B cell (primary cell): ENCODE measurements at regions not wholly inside any gene's neighbourhood (a gene's known extent, or its start where the extent isn't known, plus 50 kb on each side); places are given as distances from the start of the nearest gene placed in this dataset.

Source experiments
- ATAC-seq: fragments of 200-7000 bp; cut with Tn5 transposase; one replicate; pipeline ENCODE4 v1.10.0; 2021; ENCODE audit warnings: low read depth, mild to moderate bottlenecking, moderate number of reproducible peaks, moderate library complexity
- CTCF ChIA-PET: fragments of 350-600 bp; sonication (Branson Sonifier 250); formaldehyde crosslinking; loops from one replicate; lab custom pipeline; 2021; ENCODE audit warnings: antibody characterized with exemption, inconsistent platforms; lab: Charles Lee
- POLR2A ChIA-PET: fragments of 350-600 bp; sonication (Branson Sonifier 250); formaldehyde crosslinking; loops from one replicate; lab custom pipeline; 2021; ENCODE audit warnings: antibody characterized with exemption; lab: Charles Lee
- DNase-seq: peaks from one replicate; pipeline ENCODE4 v3.0.0; 2013
- H2AFZ ChIP-seq: 2 replicates; pipeline ENCODE4 v1.6.1; 2012; ENCODE audit warnings: mild to moderate bottlenecking, low read depth, low read length; ENCODE audit not compliant: insufficient read depth, poor library complexity, severe bottlenecking
- H3K27ac ChIP-seq, 2 donors: 1 replicate in 1 of 2; 2 replicates in 1 of 2; pipeline ENCODE4 v1.5.1; 2012 to 2013; ENCODE audit warnings: low read length in 2 of 2, mild to moderate bottlenecking in 2 of 2, moderate library complexity in 1 of 2
- H3K27me3 ChIP-seq, 4 experiments: fragments of 200-600 bp in 1 of 4; sonication (generic) in 1 of 4; replicated peaks in 1 of 4; 1 replicate in 2 of 4; 2 replicates in 2 of 4; pipeline versions ENCODE4 v1.6.1 to v1.7.0; 2013 to 2016; ENCODE audit warnings: low read length in 3 of 4, mild to moderate bottlenecking in 2 of 4, mixed read lengths in 1 of 4, moderate library complexity in 1 of 4; ENCODE audit not compliant: insufficient read depth in 4 of 4, control insufficient read depth in 3 of 4; ENCODE audit errors: control extremely low read depth in 1 of 4
- H3K36me3 ChIP-seq, 2 experiments: replicated peaks in 1 of 2; 1 replicate in 1 of 2; 2 replicates in 1 of 2; pipeline versions ENCODE4 v1.6.1 to v1.7.1; 2013; ENCODE audit warnings: low read length in 1 of 2; ENCODE audit not compliant: insufficient read depth in 2 of 2, control insufficient read depth in 1 of 2; ENCODE audit errors: control extremely low read depth in 1 of 2, extremely low read depth in 1 of 2
- H3K4me1 ChIP-seq, 2 donors: fragments of 200-600 bp in 1 of 2; sonication (generic) in 1 of 2; 1 replicate in 1 of 2; 2 replicates in 1 of 2; pipeline versions ENCODE4 v1.5.1 to v1.6.1; 2013 to 2017; ENCODE audit warnings: low read length in 2 of 2; ENCODE audit not compliant: control insufficient read depth in 2 of 2, insufficient read depth in 2 of 2
- H3K4me2 ChIP-seq: replicated peaks from 2 replicates; pipeline ENCODE3; 2012; ENCODE audit warnings: mild to moderate bottlenecking, low read depth, low read length; ENCODE audit not compliant: poor library complexity, severe bottlenecking
- H3K4me3 ChIP-seq, 5 experiments: fragments of 200-600 bp in 1 of 5; sonication (generic) in 1 of 5; 1 replicate in 3 of 5; 2 replicates in 2 of 5; pipeline versions ENCODE4 v1.5.1 to v1.7.0; 2011 to 2016; ENCODE audit warnings: low read length in 4 of 5, mild to moderate bottlenecking in 4 of 5, low read depth in 2 of 5, control low read depth in 1 of 5, moderate library complexity in 1 of 5; ENCODE audit not compliant: insufficient read depth in 1 of 5; ENCODE audit errors: control extremely low read depth in 1 of 5, extremely low read depth in 1 of 5
- H3K79me2 ChIP-seq: fragments of 200-600 bp; sonication (generic); one replicate; pipeline ENCODE4 v1.6.0; 2016; ENCODE audit warnings: low read length; ENCODE audit not compliant: control insufficient read depth, insufficient read depth
- H3K9ac ChIP-seq: fragments of 200-600 bp; sonication (generic); 2 replicates; pipeline ENCODE4 v1.6.1; 2017; ENCODE audit warnings: mild to moderate bottlenecking, low read length, moderate library complexity
- H3K9me3 ChIP-seq, 3 donors: one replicate each; pipeline versions ENCODE4 v1.6.1 to v1.7.1; 2013; ENCODE audit warnings: low read length in 2 of 3; ENCODE audit not compliant: control insufficient read depth in 2 of 3, insufficient read depth in 1 of 3; ENCODE audit errors: control extremely low read depth in 1 of 3
- H4K20me1 ChIP-seq: 2 replicates; pipeline ENCODE4 v1.6.0; 2012; ENCODE audit warnings: mild to moderate bottlenecking, low read length; ENCODE audit not compliant: insufficient read depth, control insufficient read depth, poor library complexity, severe bottlenecking
- H3K27ac Mint-ChIP-seq: one replicate; pipeline ENCODE4 v1.8.0; 2021; ENCODE audit warnings: mixed read lengths
- H3K27me3 Mint-ChIP-seq: one replicate; pipeline ENCODE4 v1.8.0; 2021; ENCODE audit warnings: mixed read lengths
- H3K4me1 Mint-ChIP-seq: one replicate; pipeline ENCODE4 v1.8.0; 2021; ENCODE audit warnings: mixed read lengths
- H3K4me3 Mint-ChIP-seq: one replicate; pipeline ENCODE4 v1.8.0; 2021; ENCODE audit warnings: mixed read lengths
- H3K9me3 Mint-ChIP-seq: one replicate; pipeline ENCODE4 v1.8.0; 2022; ENCODE audit warnings: mixed read lengths; ENCODE audit not compliant: insufficient read depth
- EZH2 ChIP-seq: IDR thresholded peaks from 2 replicates; pipeline ENCODE4 v1.6.1; 2012; ENCODE audit warnings: borderline replicate concordance, low read depth, mild to moderate bottlenecking, moderate library complexity, low read length; ENCODE audit not compliant: insufficient read depth, poor library complexity, severe bottlenecking
- WGBS: methylation state at CpG from one replicate; pipeline ENCODE4 v1.1.5; 2013; ENCODE audit warnings: missing lambda C conversion rate; ENCODE audit not compliant: insufficient coverage; 5-methylcytosine and 5-hydroxymethylcytosine counted together
- intact Hi-C: fragments of 100-400 bp; cut with micrococcal nuclease; formaldehyde crosslinking; loops from one replicate; pipeline ENCODE4 v1.10.0; 2022
- TF ChIP-seq, protein P1 (sequence below): fragments of 200-600 bp; IDR thresholded peaks from one replicate; pipeline ENCODE4 v1.8.0; 2022; ENCODE audit warnings: antibody characterized with exemption, mild to moderate bottlenecking

DNA sequence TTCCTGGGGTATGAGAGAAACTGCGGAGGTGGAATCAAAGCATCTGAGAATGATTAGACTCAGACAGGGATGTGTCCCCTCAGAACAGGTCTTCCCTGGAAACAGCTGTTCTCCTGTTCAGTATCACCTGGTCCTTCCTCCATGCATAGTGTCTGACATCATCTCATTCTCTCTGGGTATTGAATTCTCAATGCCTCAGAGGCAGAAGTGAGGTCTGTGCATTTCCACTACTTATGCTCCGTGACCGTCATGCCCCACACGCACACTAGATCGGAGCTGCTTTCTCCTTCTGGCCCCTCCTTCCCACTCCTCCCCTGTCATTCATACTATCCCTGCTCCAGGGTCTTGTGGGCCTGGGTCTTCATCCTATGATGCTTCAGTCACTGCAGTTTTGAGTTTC is 61.4 kb upstream of the DAB2IP start:
- CTCF ChIA-PET = no interaction called here
- no peaks in the 10 kb centered on the region for H3K36me3 ChIP-seq
- H2AFZ ChIP-seq = no peak overlapping the region
- H3K9me3 ChIP-seq = no peaks in the 10 kb centered on the region
- peaks cover 0 to 21% (median 1%) of the 10 kb centered on the region in 4 experiments for H3K27me3 ChIP-seq
- 100% methylated on average over 4 of the region's 5 CpGs for WGBS
- no peak overlapping the region for H3K4me3 ChIP-seq
- no peaks in the 10 kb centered on the region for H3K79me2 ChIP-seq
- H3K4me1 Mint-ChIP-seq = no peaks in the 10 kb centered on the region
- no peak overlapping the region for H3K27ac Mint-ChIP-seq
- intact Hi-C loops = no loop called here
- ATAC-seq (no peak), DNase-seq (no peak)
- no peak overlapping the region for H3K4me3 Mint-ChIP-seq
- no peaks in the 10 kb centered on the region for H3K4me1 ChIP-seq
- peaks cover 61% of the 10 kb centered on the region for H3K27me3 Mint-ChIP-seq
- H3K9ac ChIP-seq = no peak overlapping the region
- no peaks in the 10 kb centered on the region for H3K9me3 Mint-ChIP-seq
- no peak overlapping the region for H3K4me2 ChIP-seq
- TF ChIP-seq, protein P1, sequence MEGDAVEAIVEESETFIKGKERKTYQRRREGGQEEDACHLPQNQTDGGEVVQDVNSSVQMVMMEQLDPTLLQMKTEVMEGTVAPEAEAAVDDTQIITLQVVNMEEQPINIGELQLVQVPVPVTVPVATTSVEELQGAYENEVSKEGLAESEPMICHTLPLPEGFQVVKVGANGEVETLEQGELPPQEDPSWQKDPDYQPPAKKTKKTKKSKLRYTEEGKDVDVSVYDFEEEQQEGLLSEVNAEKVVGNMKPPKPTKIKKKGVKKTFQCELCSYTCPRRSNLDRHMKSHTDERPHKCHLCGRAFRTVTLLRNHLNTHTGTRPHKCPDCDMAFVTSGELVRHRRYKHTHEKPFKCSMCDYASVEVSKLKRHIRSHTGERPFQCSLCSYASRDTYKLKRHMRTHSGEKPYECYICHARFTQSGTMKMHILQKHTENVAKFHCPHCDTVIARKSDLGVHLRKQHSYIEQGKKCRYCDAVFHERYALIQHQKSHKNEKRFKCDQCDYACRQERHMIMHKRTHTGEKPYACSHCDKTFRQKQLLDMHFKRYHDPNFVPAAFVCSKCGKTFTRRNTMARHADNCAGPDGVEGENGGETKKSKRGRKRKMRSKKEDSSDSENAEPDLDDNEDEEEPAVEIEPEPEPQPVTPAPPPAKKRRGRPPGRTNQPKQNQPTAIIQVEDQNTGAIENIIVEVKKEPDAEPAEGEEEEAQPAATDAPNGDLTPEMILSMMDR = no peak
- TF ChIP-seq EZH2 = no peak
- no peak overlapping the region for H3K27ac ChIP-seq
- H4K20me1 ChIP-seq = no peaks in the 10 kb centered on the region
- POLR2A ChIA-PET = no interaction called here

DNA sequence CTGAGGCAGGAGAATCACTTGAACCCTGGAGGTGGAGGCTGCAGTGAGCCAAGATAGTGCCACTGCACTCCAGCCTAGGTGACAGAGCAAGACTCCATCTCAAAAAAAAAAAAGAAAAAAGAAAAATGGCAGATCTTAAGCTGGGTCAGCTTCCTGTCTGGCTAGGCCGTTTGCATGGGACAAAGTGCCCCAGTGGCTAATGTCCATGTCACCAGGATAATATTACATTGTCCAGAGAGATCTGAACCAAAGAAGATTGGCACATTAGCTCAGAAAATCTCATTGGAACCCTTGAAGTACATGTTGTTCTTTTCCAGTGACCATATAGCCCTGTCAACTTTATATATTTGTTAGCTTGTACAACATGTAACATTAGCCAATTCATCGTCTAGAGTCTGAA is 59.2 kb upstream of the DAB2IP start:
- Mint-ChIP-seq H3K27ac (no peak overlapping the region), H3K9me3 (peaks cover 2% of the 10 kb centered on the region), H3K27me3 (peaks cover 57% of the 10 kb centered on the region), H3K4me1 (no peaks in the 10 kb centered on the region), H3K4me3 (no peak overlapping the region)
- WGBS = 90% methylated on average over 2 of the region's 2 CpGs
- Histone ChIP-seq H3K9ac (no peak overlapping the region), H3K9me3 (peaks cover under 1 to 3% (median 2%) of the 10 kb centered on the region in 3 donors), H4K20me1 (no peaks in the 10 kb centered on the region), H3K27ac (no peak overlapping the region), H3K79me2 (no peaks in the 10 kb centered on the region), H3K27me3 (peaks cover 0 to 21% (median 4%) of the 10 kb centered on the region in 4 experiments), H3K4me1 (no peaks in the 10 kb centered on the region), H3K36me3 (no peaks in the 10 kb centered on the region), H3K4me3 (no peak overlapping the region), H2AFZ (no peak overlapping the region), H3K4me2 (no peak overlapping the region)
- POLR2A ChIA-PET = no interaction called here
- ATAC-seq = no peak
- DNase-seq = no peak
- intact Hi-C loops = no loop called here
- CTCF ChIA-PET = no interaction called here
- no peak for TF ChIP-seq EZH2
- TF ChIP-seq, protein P1 = no peak
